T-helper 2 cell (primary cell): ENCODE measurements at regions not wholly inside any gene's neighbourhood (a gene's known extent, or its start where the extent isn't known, plus 50 kb on each side); places are given as distances from the start of the nearest gene placed in this dataset.
"Not testable (repeated sequence)": the region's sequence is repeated elsewhere in the genome, so short reads cannot be mapped to it uniquely, and the experiment has no call there.

ENCODE experiments used
- DNase-seq, 5 experiments: peaks; one replicate each; pipeline versions ENCODE4 v3.0.0 to v3.0.0-alpha.2; 2012 to 2022

DNA sequence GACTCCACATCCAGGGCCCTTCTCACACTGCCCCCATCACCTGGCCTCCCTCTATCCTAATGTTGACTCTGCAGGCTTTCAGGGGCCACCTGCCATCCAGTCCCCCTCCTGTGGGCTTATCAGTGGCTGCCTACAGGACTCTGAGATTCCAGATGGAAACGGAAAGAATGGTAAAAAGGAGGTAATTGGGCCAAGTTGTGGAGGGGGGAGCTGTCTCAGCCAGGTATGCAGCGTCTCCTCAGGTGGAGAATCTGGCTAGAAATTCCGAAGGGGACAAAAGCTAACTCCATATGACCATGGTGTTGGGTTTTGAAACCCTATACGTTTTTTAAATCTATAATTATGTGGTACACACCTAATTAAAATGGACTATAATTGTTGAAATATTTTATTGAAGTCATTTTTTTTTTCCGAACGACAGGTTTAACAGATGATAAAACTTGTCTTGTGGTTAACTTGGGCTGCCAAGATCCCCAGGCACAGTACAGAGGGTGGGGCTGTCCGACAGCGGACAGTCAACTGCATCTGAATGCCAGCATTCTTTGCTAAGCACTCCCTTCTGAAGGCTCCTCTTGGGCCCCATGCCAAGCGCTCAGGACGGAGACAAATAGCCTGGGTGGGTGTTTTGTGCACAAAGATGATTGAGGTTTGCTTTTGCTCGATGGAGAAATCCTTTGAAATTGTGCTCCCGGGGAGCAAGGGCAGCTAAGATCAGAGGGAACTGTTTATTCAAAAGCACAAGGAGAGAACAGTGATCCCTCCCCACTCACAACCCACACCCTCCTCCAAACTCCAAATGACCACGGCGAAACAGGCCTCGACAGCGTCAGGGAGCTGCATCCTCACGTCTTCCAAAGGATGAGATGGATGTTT lies 365.6 kb downstream of the BCL11B start:
- DNase-seq: no peak

GRCh38 chr14:98907271-98907670 lies 364.7 kb downstream of the BCL11B start:
- no peak for DNase-seq

DNA sequence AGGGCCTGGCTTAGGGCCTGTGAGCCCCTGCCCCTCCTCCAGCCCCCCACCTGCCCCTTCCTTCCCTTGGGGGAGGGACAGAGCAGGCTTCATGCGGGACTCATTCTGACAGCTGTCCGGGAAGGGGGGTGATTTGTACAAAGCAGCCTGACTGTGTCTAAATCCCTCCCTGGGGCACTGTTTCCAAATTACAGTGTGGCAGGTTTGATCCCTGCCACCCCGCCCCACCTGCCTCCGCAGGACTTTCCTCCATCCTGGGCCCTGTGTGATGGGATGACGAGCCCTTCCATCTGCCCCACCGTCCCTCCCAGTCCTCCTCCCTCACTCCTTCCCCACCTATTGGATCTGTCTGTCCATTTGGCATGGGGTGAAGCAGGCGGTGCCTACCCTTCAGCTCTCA lies 363.9 kb downstream of the BCL11B start:
- DNase-seq: no peak

GRCh38 chr14:98909251-98909944 lies 362.6 kb downstream of the BCL11B start:
- no peak for DNase-seq

- no peak for DNase-seq
Measured at GRCh38 chr14:98910061-98910460, 361.9 kb downstream of the BCL11B start.

DNA sequence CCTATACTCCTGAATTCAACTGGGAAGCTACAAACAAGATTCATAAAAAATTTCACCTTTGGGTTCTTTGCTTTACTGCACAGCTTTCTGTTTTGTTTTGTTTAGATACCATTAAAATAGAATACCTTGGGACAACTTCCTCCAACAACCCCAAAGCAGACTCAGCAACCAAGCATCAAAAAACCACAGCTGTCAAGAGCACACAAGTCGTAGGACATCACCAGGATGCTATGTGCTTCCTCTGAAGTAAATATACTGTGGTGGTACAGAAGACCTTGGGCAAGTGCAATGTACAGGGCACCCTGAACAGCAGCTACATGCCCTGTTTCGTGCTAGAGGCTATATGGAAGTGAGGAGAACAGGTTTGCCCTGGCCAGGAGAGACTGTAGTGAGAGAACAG lies 359.3 kb downstream of the BCL11B start:
- peak in 1 of 5 experiments; percentile 85 for DNase-seq

GRCh38 chr14:98913967-98914650 lies 357.9 kb downstream of the BCL11B start:
- DNase-seq: no peak

DNA sequence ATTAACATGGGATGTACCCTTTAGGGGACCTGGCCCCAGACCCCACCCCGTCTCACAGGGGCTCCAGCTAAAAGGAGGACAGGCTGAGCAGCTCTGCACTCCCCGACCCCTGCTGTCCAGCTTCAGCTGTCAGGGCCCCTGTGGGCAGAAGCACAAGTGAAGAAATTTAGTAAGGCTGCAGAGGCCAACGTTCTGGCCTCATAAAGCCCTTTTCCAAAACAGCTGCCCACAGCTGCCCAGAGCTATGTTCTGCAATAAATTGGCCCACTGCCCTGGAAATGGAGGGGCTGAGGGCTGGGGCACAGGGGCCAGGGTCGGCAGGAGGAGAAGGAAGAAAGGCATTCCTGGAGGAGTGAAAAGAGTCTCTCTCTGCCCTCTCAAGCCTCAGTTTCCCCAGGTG lies 357.1 kb downstream of the BCL11B start:
- no peak for DNase-seq

DNA sequence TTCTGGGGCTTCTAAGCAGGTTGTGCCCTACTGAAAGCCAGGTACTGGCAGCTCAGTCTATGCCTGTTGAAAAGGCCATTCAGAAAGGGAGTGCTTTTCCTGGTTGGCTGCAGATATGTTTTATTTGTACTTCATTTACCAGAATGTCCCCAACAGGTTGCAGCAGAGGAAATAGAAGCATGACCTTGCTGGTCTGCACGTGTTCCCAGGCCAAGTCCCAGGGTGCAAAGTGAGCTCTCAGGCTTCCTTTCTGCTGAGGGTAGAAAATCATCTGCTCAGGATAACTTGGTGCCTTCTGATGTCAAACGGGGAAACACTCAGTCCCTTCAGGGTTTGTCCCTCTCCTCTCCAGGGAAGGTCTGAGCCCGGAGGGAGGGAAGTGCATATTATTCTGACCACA lies 356.4 kb downstream of the BCL11B start:
- DNase-seq: no peak

GRCh38 chr14:98916036-98916435 lies 356.0 kb downstream of the BCL11B start:
- DNase-seq: no peak

DNA sequence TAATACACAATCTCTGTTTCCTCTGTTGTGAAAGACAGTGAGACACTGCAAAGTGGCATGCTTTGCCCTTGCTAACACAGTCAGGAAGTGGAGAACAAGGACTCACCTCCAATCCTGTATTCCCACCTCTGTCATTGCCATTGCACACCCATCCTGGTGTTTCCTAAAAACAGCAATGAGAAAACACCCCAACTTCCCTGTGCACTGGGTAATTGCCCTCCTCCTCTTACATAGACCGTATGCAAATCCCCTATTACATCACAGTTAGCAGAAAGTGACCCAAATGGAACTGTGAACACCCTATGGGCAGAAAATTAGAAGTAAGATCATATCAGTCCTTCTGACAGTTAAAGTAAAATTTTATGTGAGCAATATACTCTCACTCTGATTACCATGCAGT lies 355.5 kb downstream of the BCL11B start:
- DNase-seq: no peak

DNA sequence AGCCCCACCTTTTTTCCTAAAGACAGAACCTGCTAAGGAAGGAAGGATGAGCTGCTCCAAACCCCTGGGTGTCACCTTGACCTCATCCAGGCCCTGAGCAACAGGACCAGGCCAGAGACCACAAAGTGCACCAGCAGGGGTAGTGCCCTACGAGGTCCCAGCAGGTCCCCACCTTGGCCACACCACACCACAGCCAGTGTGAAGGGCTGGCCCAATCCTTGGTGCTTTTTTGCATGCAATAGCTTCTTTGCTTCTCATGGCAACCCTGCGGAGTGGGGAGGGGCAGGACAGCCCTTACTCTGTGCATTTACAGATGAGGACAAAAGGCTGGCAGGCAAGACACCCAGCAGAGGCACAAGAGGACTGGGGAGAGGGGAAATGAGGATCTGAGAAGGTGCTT lies 352.6 kb downstream of the BCL11B start:
- no peak for DNase-seq

GRCh38 chr14:98921306-98921705 lies 350.7 kb downstream of the BCL11B start:
- DNase-seq: not testable (repeated sequence)

DNA sequence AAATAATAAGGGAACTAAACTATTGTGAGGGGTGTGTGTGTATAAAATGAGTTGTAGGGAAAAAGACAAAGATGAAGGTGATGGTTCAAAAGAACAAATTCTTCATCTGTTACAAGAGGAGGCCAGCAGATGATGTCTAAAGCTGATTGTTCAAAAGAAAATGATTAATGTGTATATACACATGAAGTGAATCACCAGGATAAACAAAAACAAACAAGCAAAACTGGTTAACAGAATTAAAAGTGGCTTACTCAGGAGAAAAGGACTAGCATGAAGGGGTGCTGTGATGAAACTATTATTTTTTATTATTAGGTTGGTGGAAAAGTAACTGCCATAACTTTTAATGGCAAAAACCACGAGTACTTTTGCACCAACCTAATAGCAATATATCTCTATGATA lies 348.4 kb downstream of the BCL11B start:
- DNase-seq: no peak

- DNase-seq: no peak
Measured at GRCh38 chr14:98924046-98924445, 348.0 kb downstream of the BCL11B start.

DNA sequence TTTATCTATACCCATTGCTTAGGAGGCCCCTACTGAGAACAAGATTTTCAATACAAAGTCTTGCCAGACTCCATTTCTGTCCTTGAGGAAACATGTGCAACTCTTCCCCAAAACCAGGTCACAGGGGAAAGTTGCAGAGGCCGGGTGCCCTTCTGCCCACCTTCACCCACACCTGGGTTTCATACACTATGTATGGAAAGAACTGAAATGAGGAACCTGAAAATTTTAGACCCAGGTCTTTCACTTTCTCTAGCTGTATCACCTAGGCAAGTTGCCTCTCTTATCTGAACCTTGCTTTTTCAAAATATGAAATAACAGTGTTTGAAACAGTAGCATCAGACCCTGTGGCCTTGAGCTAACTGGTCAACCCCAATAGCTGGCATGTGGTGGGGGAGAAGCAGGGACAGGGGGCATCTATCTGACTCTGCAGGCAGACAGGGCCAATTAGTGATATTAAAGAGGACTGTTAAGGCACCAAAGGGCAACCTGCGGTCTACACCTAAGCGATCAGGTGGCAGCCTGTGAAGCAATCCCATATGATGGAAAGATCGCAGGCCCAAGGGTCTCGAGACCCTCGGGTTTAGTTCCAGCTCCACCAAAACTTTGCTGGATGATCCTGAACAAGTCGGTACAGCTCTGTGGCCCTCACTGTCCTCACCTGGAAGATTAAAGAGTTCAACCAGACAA lies 346.5 kb downstream of the BCL11B start:
- no peak for DNase-seq

DNA sequence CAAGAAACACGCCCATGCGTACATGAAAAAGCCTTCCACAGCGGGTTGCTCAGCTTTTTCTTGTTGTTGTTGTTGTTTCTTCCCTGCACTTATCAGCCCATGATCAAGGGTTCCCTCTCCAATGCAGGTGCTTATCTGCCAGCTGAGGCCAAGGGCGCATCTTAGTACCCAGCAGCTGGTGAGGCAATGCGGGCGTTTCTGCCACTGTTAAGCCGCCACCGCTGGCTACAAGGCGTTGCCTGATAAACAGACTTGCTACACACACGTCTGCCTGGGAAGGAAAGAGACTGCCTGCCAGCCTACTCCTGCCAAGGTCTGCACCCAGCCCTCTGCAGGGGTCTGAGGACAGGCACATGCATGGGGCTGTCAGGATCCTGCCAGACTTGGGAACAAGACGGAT lies 345.9 kb downstream of the BCL11B start:
- DNase-seq: peak in 2 of 5 experiments; percentile 26 to 85

GRCh38 chr14:98926801-98927200 lies 345.2 kb downstream of the BCL11B start:
- no peak for DNase-seq

DNA sequence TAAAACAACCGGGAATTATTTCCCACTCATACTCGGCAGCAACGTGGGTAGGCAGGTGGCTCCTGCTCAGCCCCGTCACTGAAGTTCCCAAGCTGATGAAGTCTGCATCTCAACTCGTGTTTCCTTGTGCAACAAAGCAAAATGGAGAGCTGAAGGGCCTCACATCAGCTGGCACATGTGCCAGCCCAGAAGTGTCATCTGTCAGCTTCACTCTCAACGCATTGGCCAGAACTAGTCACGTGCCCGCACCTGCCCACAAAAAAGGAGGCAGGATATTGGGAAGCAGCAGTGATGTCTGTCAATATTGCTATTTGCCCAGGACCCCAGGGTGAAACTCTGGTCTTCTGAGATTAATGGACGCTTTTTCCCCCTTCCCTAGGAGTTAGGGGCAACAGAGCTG lies 344.0 kb downstream of the BCL11B start:
- no peak for DNase-seq

DNA sequence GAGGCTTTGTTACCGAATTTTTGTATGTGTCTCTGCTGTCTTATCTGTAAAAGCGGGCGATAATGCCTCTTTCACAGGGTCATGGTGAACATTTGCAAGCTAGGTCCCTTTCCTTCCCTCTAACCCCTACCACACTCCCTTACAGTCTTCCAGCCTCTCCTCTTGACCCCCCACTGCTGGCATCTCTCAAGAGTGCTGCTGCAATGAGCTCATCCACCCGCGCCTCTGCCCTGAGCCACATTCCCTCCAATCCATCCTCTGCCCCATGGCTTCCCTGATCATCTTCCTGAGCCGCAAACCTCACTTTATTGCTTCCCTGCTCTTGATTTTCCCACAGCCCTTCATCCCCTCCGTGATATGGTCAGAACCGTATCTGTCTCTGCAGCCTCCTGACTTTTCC lies 343.6 kb downstream of the BCL11B start:
- DNase-seq: no peak

DNA sequence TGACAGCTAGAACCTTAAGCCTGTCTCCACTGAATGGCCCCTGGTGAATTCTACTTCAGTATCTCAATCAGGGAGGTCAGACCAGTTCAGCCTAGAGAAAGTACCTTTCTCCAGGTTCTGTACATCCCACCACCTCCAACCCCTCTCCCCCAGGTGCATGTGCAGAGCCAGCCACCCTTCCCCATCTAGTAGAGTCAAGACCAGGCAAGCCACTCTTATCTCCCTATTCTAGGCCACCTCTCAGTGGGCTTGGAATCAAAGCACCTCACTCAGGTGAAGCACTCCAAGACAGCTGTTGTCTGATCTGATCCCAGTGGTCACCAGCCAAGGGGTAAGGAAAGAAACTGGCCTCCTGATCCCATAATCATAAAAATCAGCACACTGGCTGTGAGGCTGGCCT lies 340.9 kb downstream of the BCL11B start:
- DNase-seq: no peak

DNA sequence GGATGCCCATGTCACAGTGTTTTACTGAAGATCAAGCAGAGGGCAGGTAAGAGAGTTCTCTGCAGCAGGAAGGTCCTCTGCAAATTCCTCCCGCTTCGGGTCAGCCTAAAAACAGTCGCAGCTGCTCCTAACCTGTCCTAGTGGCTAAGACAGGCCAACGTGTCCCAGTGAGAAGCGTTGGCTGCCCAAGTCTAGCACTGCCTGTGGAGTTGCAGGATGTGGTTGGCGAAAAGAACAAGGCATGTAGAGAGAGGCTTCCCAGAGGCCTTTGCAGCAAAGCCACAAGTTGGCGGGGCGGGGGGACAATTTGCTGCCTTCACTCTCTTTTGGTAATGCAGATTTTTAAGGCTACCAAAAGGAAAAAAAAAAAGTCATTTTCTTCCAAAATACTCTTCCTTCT lies 340.1 kb downstream of the BCL11B start:
- peak; percentile 13 to 93 (median 44) for DNase-seq
